ENCODE measurements at regions not wholly inside any gene's neighbourhood (a gene's known extent, or its start where the extent isn't known, plus 50 kb on each side); places are given as distances from the start of the nearest gene placed in this dataset.

- TF ChIP-seq TCF7L2 (IDR thresholded peaks at IDR 0.05; ENCODE audit: low read depth, low read length) (no peak), CTCF (IDR thresholded peaks at IDR 0.05) (no peak), POLR2AphosphoS5 (IDR thresholded peaks at IDR 0.05; ENCODE audit: low read depth, low read length) (no peak)
These were observed 158.7 kb downstream of the TDRD15 start for GRCh38 chr2:21282515-21282898.

Data from Panc1 (cell line).